Body of pancreas (tissue), 4 donors: ENCODE measurements at regions not wholly inside any gene's neighbourhood (a gene's known extent, or its start where the extent isn't known, plus 50 kb on each side); places are given as distances from the start of the nearest gene placed in this dataset.

Source experiments
- ATAC-seq: fragments of 150-250 bp; one replicate; pipeline ENCODE4 v1.9.1; 2016
- DNase-seq, 4 donors: peaks; one replicate each; pipeline ENCODE4 v3.0.0-alpha.2; 2019
- H3K27ac ChIP-seq, 4 donors: fragments of 200-600 bp; sonication (generic); 1 replicate in 3 of 4; 2 replicates in 1 of 4; pipeline versions ENCODE4 v1.5.1 to v1.6.1; 2016 to 2019; ENCODE audit warnings: mild to moderate bottlenecking in 1 of 4, mixed read lengths in 1 of 4, moderate library complexity in 1 of 4
- H3K27me3 ChIP-seq, 2 donors: fragments of 200-600 bp; sonication (generic); one replicate each; pipeline ENCODE4 v1.6.0; 2016; ENCODE audit warnings: mild to moderate bottlenecking in 1 of 2
- H3K36me3 ChIP-seq, 2 donors: fragments of 200-600 bp; sonication (generic); replicated peaks in 1 of 2; 2 replicates each; pipeline ENCODE4 v1.5.1; 2016; ENCODE audit warnings: low read depth in 2 of 2; ENCODE audit not compliant: insufficient read depth in 1 of 2
- H3K4me1 ChIP-seq: fragments of 200-600 bp; sonication (generic); one replicate; pipeline ENCODE4 v1.6.0; 2016
- H3K4me3 ChIP-seq, 2 donors: fragments of 200-600 bp; sonication (generic); 1 replicate in 1 of 2; 2 replicates in 1 of 2; pipeline ENCODE4 v1.5.1; 2016 to 2019
- H3K9me3 ChIP-seq, 3 donors: fragments of 200-600 bp; sonication (generic); 1 replicate in 2 of 3; 2 replicates in 1 of 3; pipeline ENCODE4 v1.5.1; 2016
- POLR2A ChIP-seq, 3 donors: fragments of 450-650 bp; IDR thresholded peaks; one replicate each; pipeline ENCODE4 v1.6.1; 2016; ENCODE audit warnings: antibody characterized with exemption in 3 of 3, mild to moderate bottlenecking in 2 of 3
- WGBS, 2 donors: methylation state at CpG; one replicate each; pipeline ENCODE4 v1.1.5; 2017; 5-methylcytosine and 5-hydroxymethylcytosine counted together
- intact Hi-C: fragments of 100-400 bp; cut with DNase I; formaldehyde crosslinking; loops from one replicate; pipeline ENCODE4 v1.15.1; 2023
- TF ChIP-seq, protein P1 (sequence below), 7 experiments: fragments of 450-650 bp in 4 of 7; fragments of 200-600 bp in 3 of 7; sonication (generic) in 3 of 7; IDR thresholded peaks; one replicate each; pipeline ENCODE4 v1.5.1; 2016 to 2019; ENCODE audit warnings: antibody characterized with exemption in 7 of 7

GRCh38 chrX:111020283-111020682 is 75.7 kb upstream of the PAK3 start:
- ATAC-seq, result no peak
- TF ChIP-seq, protein P1, sequence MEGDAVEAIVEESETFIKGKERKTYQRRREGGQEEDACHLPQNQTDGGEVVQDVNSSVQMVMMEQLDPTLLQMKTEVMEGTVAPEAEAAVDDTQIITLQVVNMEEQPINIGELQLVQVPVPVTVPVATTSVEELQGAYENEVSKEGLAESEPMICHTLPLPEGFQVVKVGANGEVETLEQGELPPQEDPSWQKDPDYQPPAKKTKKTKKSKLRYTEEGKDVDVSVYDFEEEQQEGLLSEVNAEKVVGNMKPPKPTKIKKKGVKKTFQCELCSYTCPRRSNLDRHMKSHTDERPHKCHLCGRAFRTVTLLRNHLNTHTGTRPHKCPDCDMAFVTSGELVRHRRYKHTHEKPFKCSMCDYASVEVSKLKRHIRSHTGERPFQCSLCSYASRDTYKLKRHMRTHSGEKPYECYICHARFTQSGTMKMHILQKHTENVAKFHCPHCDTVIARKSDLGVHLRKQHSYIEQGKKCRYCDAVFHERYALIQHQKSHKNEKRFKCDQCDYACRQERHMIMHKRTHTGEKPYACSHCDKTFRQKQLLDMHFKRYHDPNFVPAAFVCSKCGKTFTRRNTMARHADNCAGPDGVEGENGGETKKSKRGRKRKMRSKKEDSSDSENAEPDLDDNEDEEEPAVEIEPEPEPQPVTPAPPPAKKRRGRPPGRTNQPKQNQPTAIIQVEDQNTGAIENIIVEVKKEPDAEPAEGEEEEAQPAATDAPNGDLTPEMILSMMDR (IDR thresholded peaks at IDR 0.05), result no peak
- no peak for TF ChIP-seq POLR2A (IDR thresholded peaks at IDR 0.05)
- no peak overlapping the region for H3K4me3 ChIP-seq
- no peaks in the 10 kb centered on the region for H3K27me3 ChIP-seq
- H3K36me3 ChIP-seq, result no peaks in the 10 kb centered on the region
- no peak for DNase-seq
- no peaks in the 10 kb centered on the region for H3K9me3 ChIP-seq
- H3K4me1 ChIP-seq, result no peaks in the 10 kb centered on the region
- intact Hi-C loops, result no loop called here
- no peak overlapping the region for H3K27ac ChIP-seq
- WGBS, 2 donors, result 71% methylated on average over 1 of the region's 1 CpG; no CpG with 5 or more reads in 1 of the 2 donors

DNA sequence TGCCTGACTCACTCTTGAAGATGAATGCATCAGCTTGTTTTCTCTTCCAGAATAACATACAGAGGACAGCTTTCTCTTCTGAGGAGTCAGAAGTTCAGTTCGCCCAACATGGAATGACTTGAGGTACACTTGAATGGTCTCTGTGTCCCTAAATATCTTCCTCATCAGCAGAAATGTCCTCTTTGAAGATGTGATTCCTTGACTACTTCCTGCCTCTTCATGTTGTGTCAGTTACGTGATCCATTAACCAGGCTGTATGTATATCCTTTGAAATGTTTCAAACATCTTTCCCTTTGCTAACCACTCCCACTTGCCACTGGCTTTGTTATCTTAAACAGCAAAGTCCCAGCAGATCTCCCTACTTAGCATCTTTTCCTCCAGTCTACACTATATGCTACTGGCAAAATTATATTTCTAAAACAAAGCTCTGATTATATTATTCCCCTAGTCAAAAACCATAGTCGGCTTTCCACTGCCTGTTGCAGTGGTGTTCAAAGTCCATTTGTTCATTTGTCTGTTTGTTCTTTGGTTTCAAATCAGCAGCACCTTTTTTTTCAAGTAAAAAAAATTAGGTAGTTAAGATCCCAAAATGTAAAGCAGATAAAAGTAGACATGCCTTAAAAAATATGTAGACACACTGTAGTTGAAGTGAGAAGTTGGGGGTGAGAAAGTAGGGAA is 82.1 kb upstream of the PAK3 start:
- H3K9me3 ChIP-seq, result no peaks in the 10 kb centered on the region
- H3K4me3 ChIP-seq, result no peak overlapping the region
- peaks cover 5% of the 10 kb centered on the region for H3K4me1 ChIP-seq
- TF ChIP-seq, protein P1 (IDR thresholded peaks at IDR 0.05), result no peak
- no peak for TF ChIP-seq POLR2A (IDR thresholded peaks at IDR 0.05)
- H3K36me3 ChIP-seq, result no peaks in the 10 kb centered on the region
- no peak overlapping the region for H3K27ac ChIP-seq
- DNase-seq (no peak), ATAC-seq (no peak)
- intact Hi-C loops, result no loop called here
- H3K27me3 ChIP-seq, result no peaks in the 10 kb centered on the region
- WGBS, 2 donors, result 55 to 58% methylated on average over 3 of the region's 3 CpGs

DNA sequence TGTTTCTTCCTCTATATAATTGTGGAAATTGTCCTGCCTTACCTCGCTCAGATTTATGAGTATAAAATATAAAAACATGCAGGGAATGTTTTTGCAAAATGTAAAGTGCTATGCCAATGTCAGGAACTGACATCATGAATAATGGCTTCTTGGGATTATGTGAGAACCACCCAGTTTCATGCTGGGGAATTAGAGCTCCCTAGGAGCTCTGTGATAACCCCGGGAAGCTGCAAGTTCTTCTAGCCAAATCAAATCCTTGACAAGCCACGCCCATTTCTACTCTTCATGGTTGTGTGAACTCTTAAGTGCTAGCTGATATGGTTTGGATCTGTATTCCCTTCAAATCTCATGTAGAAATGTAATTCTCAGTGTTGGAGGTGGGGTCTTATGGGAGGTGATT is 85.9 kb upstream of the PAK3 start:
- DNase-seq (no peak), ATAC-seq (no peak)
- H3K9me3 ChIP-seq, result no peaks in the 10 kb centered on the region
- H3K4me1 ChIP-seq, result peaks cover 5% of the 10 kb centered on the region
- H3K36me3 ChIP-seq, result no peaks in the 10 kb centered on the region
- no peak for TF ChIP-seq POLR2A (IDR thresholded peaks at IDR 0.05)
- TF ChIP-seq, protein P1 (IDR thresholded peaks at IDR 0.05), result no peak
- no peak overlapping the region for H3K27ac ChIP-seq
- no peak overlapping the region for H3K4me3 ChIP-seq
- no peaks in the 10 kb centered on the region for H3K27me3 ChIP-seq
- 54 to 100% methylated on average over 1 to 3 of the region's 3 CpGs for WGBS, 2 donors
- intact Hi-C loops, result no loop called here

GRCh38 chrX:111009256-111009655 is 86.7 kb upstream of the PAK3 start:
- Histone ChIP-seq H3K36me3 (no peaks in the 10 kb centered on the region), H3K27ac (no peak overlapping the region), H3K4me3 (no peak overlapping the region), H3K27me3 (no peaks in the 10 kb centered on the region), H3K4me1 (peaks cover under 1% of the 10 kb centered on the region), H3K9me3 (no peaks in the 10 kb centered on the region)
- ATAC-seq, result no peak
- 34 to 38% methylated on average over 3 of the region's 3 CpGs for WGBS, 2 donors
- TF ChIP-seq POLR2A (IDR thresholded peaks at IDR 0.05), result no peak
- TF ChIP-seq, protein P1 (IDR thresholded peaks at IDR 0.05), result no peak
- no peak for DNase-seq
- intact Hi-C loops, result no loop called here

DNA sequence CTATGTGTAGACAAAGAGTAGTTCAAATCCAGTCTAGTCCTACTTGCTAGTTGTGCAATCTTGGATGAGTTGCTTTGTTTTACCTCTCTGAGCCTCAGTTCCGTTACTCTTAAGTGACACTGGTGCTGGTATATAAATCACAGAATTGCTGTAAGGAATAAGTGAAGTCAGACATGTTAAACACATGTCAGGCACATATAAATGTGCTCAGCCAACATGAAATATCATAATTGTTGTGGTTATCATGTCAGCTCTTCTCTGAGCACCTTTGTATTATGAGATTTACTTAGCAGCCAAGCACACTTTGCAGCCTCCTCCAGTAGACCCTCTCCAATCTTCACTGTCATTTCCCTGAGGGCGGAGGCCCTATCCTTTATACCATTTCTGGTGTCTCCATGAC is 87.9 kb upstream of the PAK3 start:
- H3K9me3 ChIP-seq, result no peaks in the 10 kb centered on the region
- no peak for DNase-seq
- H3K27ac ChIP-seq, result no peak overlapping the region
- no peak overlapping the region for H3K4me3 ChIP-seq
- H3K4me1 ChIP-seq, result no peaks in the 10 kb centered on the region
- ATAC-seq, result no peak
- H3K27me3 ChIP-seq, result no peaks in the 10 kb centered on the region
- intact Hi-C loops, result no loop called here
- TF ChIP-seq, protein P1 (IDR thresholded peaks at IDR 0.05), result no peak
- no peak for TF ChIP-seq POLR2A (IDR thresholded peaks at IDR 0.05)
- 85 to 90% methylated on average over 2 of the region's 2 CpGs for WGBS, 2 donors
- H3K36me3 ChIP-seq, result no peaks in the 10 kb centered on the region
